IMR-90 (cell line): ENCODE measurements at regions not wholly inside any gene's neighbourhood (a gene's known extent, or its start where the extent isn't known, plus 50 kb on each side); places are given as distances from the start of the nearest gene placed in this dataset.
"Not testable (repeated sequence)": the region's sequence is repeated elsewhere in the genome, so short reads cannot be mapped to it uniquely, and the experiment has no call there.

ENCODE experiments used
- ATAC-seq: fragments of 200-7000 bp; cut with Tn5 transposase; 2 replicates; pipeline ENCODE4 v1.9.1; 2020; ENCODE audit warnings: low read depth, mild to moderate bottlenecking, moderate library complexity
- BruUV-seq: library from RNA; stranded (reverse); fragments of 400-500 nt; replicated peaks from 2 replicates; lab custom pipeline; 2021; lab: Mats Ljungman, UMichigan
- CTCF ChIA-PET: fragments of 300-600 bp; formaldehyde crosslinking; extraction: SDS; loops from one replicate; lab custom pipeline; 2021; ENCODE audit warnings: antibody characterized with exemption; lab: Yijun Ruan, JAX
- POLR2A ChIA-PET: fragments of 300-600 bp; sonication (Branson Sonifier 250); formaldehyde crosslinking; loops from one replicate; lab custom pipeline; 2022; ENCODE audit warnings: antibody characterized with exemption; ENCODE audit not compliant: unreplicated experiment; lab: Charles Lee
- DNase-seq: peaks from one replicate; pipeline ENCODE4 v3.0.0; 2013
- H2AFZ ChIP-seq: replicated peaks from 2 replicates; pipeline ENCODE3; 2013; ENCODE audit warnings: low read length, mild to moderate bottlenecking; ENCODE audit not compliant: poor library complexity
- H2AK5ac ChIP-seq: 2 replicates; pipeline ENCODE4 v1.6.1; 2013; ENCODE audit warnings: low read depth, low read length, inconsistent platforms
- H2AK9ac ChIP-seq: replicated peaks from 2 replicates; pipeline ENCODE3; 2013; ENCODE audit warnings: mild to moderate bottlenecking, low read depth, low read length, moderate library complexity; ENCODE audit not compliant: poor library complexity
- H2BK120ac ChIP-seq: 2 replicates; pipeline ENCODE4 v1.6.1; 2013; ENCODE audit warnings: low read depth, low read length, inconsistent platforms
- H2BK15ac ChIP-seq: 3 replicates; pipeline ENCODE4 v1.6.1; 2013; ENCODE audit warnings: low read depth, low read length, inconsistent platforms
- H2BK20ac ChIP-seq: 2 replicates; pipeline ENCODE4 v1.6.1; 2013; ENCODE audit warnings: low read depth, mild to moderate bottlenecking, inconsistent platforms, low read length, moderate library complexity
- H2BK5ac ChIP-seq: 2 replicates; pipeline ENCODE4 v1.6.1; 2013; ENCODE audit warnings: mild to moderate bottlenecking, low read depth, low read length, inconsistent platforms; ENCODE audit not compliant: poor library complexity, severe bottlenecking
- H3K14ac ChIP-seq: replicated peaks from 2 replicates; pipeline ENCODE4 v1.6.1; 2013; ENCODE audit warnings: low read depth, low read length, inconsistent platforms
- H3K18ac ChIP-seq: 2 replicates; pipeline ENCODE4 v1.6.1; 2013; ENCODE audit warnings: low read depth, low read length, control low read depth
- H3K23ac ChIP-seq: 2 replicates; pipeline ENCODE4 v1.6.1; 2013; ENCODE audit warnings: low read depth, low read length, inconsistent platforms
- H3K27ac ChIP-seq: 2 replicates; pipeline ENCODE4 v1.5.1; 2013; ENCODE audit warnings: mild to moderate bottlenecking, control low read depth, low read length; ENCODE audit not compliant: insufficient read depth
- H3K27me3 ChIP-seq: 2 replicates; pipeline ENCODE4 v1.6.1; 2013; ENCODE audit warnings: low read length; ENCODE audit not compliant: control insufficient read depth, insufficient read depth
- H3K36me3 ChIP-seq: 2 replicates; pipeline ENCODE4 v1.6.1; 2013; ENCODE audit warnings: low read length, mixed read lengths; ENCODE audit not compliant: control insufficient read depth, insufficient read depth
- H3K4ac ChIP-seq: 2 replicates; pipeline ENCODE4 v1.6.1; 2013; ENCODE audit warnings: low read depth, low read length, inconsistent platforms
- H3K4me1 ChIP-seq: 2 replicates; pipeline ENCODE4 v1.6.1; 2013; ENCODE audit warnings: low read length, mixed read lengths; ENCODE audit not compliant: control insufficient read depth, insufficient read depth
- H3K4me2 ChIP-seq: 2 replicates; pipeline ENCODE4 v1.6.1; 2013; ENCODE audit warnings: low read depth, mild to moderate bottlenecking, control low read depth, low read length, moderate library complexity
- H3K4me3 ChIP-seq: 2 replicates; pipeline ENCODE4 v1.5.1; 2013; ENCODE audit warnings: low read depth, mild to moderate bottlenecking, control low read depth, low read length, moderate library complexity; ENCODE audit not compliant: insufficient read depth
- H3K56ac ChIP-seq: 2 replicates; pipeline ENCODE4 v1.6.1; 2013; ENCODE audit warnings: low read length, inconsistent platforms; ENCODE audit not compliant: insufficient read depth; ENCODE audit errors: extremely low read depth
- H3K79me1 ChIP-seq, 2 experiments: 2 replicates each; pipeline ENCODE4 v1.6.1; 2013; ENCODE audit warnings: low read length in 2 of 2, inconsistent platforms in 1 of 2, low read depth in 1 of 2
- H3K9ac ChIP-seq: 2 replicates; pipeline ENCODE4 v1.6.1; 2013; ENCODE audit warnings: low read depth, low read length, control low read depth
- H3K9me1 ChIP-seq: 2 replicates; pipeline ENCODE4 v1.6.1; 2013; ENCODE audit warnings: low read length, inconsistent platforms; ENCODE audit not compliant: insufficient read depth
- H3K9me3 ChIP-seq: 2 replicates; pipeline ENCODE4 v1.6.1; 2013; ENCODE audit warnings: low read length; ENCODE audit not compliant: control insufficient read depth, insufficient read depth
- H4K20me1 ChIP-seq: 2 replicates; pipeline ENCODE4 v1.6.1; 2013; ENCODE audit warnings: low read length, inconsistent platforms; ENCODE audit not compliant: insufficient read depth
- H4K5ac ChIP-seq: 2 replicates; pipeline ENCODE4 v1.6.1; 2013; ENCODE audit warnings: mild to moderate bottlenecking, low read depth, low read length, control low read depth
- H4K8ac ChIP-seq, 2 experiments: 2 replicates each; pipeline ENCODE4 v1.6.1; 2013; ENCODE audit warnings: low read depth in 2 of 2, low read length in 2 of 2, control low read depth in 1 of 2, inconsistent platforms in 1 of 2
- H4K91ac ChIP-seq: 2 replicates; pipeline ENCODE4 v1.6.1; 2013; ENCODE audit warnings: low read depth, low read length, inconsistent platforms; ENCODE audit not compliant: insufficient read depth
- WGBS, 2 experiments: methylation state at CpG; one replicate each; pipeline versions ENCODE4 v1.1.5 to v1.1.7; 2013; ENCODE audit warnings: missing lambda C conversion rate in 2 of 2; ENCODE audit not compliant: insufficient read length in 1 of 2; ENCODE audit errors: extremely low coverage in 2 of 2; 5-methylcytosine and 5-hydroxymethylcytosine counted together
- dilution Hi-C: fragments of 300-500 bp; cut with HindIII; formaldehyde crosslinking; loops from one replicate; pipeline ENCODE4 v1.14.3; 2018; ENCODE audit warnings: low sequenced_read_pairs; ENCODE audit not compliant: unreplicated experiment
- in situ Hi-C: fragments of 300-500 bp; cut with MboI; formaldehyde crosslinking; loops from 3 replicates; pipeline ENCODE4 v1.14.3; 2019; ENCODE audit warnings: low sequenced_read_pairs, inconsistent platforms, mixed read lengths
- intact Hi-C: fragments of 100-400 bp; cut with micrococcal nuclease; formaldehyde crosslinking; loops from 2 replicates; pipeline ENCODE4 v1.10.0; 2022

DNA sequence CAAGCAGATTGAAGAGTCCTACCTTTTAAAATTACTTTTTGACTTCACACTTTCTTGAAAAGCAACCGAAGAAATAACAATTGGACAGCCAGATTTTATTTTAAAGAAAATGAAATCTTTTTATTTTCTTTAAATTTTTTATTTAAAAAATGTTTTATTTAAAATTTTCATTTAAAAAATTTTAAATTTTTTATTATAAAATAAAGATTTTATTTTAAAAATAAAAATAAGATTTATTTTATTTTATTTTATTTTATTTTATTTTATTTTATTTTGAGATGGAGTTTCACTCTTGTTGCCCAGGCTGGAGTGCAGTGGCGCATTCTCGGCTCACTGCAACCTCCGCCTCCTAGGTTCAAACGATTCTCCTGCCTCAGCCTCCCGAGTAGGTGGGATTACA, 144.5 kb downstream of the GPR85 start:
- H3K27ac ChIP-seq, H4K91ac ChIP-seq, H3K9me1 ChIP-seq, DNase-seq, H2BK15ac ChIP-seq, H3K27me3 ChIP-seq, BruUV-seq, H3K9ac ChIP-seq, H3K9me3 ChIP-seq, H3K4me2 ChIP-seq, in situ Hi-C loops, H3K4me3 ChIP-seq, H2BK20ac ChIP-seq, H2AK5ac ChIP-seq, ATAC-seq, POLR2A ChIA-PET, H3K4ac ChIP-seq, H2BK5ac ChIP-seq, H3K36me3 ChIP-seq, CTCF ChIA-PET, H3K4me1 ChIP-seq, H3K18ac ChIP-seq, H2BK120ac ChIP-seq, H3K56ac ChIP-seq, H4K20me1 ChIP-seq, dilution Hi-C loops, H2AFZ ChIP-seq, H4K8ac ChIP-seq, H3K14ac ChIP-seq, H4K5ac ChIP-seq, H2AK9ac ChIP-seq, H3K23ac ChIP-seq: not testable (repeated sequence)
- H3K79me1 ChIP-seq = peaks cover 8 to 15% of the 10 kb centered on the region in 2 experiments; a peak in 2 of 4 replicates
- no CpG with 5 or more reads among the region's 6 CpGs for WGBS, 2 experiments
- intact Hi-C loops = loop anchor here (5.0 kb wide), 1 partner anchor 45 kb away; no protein-coding TSS in a partner anchor
